Nucleus accumbens (tissue), 56 donors: ENCODE measurements at regions not wholly inside any gene's neighbourhood (a gene's known extent, or its start where the extent isn't known, plus 50 kb on each side); places are given as distances from the start of the nearest gene placed in this dataset.

Source experiments
- DNase-seq, 56 donors: peaks; one replicate each; lab custom pipeline; 2025; lab: John Stamatoyannopoulos, UW

DNA sequence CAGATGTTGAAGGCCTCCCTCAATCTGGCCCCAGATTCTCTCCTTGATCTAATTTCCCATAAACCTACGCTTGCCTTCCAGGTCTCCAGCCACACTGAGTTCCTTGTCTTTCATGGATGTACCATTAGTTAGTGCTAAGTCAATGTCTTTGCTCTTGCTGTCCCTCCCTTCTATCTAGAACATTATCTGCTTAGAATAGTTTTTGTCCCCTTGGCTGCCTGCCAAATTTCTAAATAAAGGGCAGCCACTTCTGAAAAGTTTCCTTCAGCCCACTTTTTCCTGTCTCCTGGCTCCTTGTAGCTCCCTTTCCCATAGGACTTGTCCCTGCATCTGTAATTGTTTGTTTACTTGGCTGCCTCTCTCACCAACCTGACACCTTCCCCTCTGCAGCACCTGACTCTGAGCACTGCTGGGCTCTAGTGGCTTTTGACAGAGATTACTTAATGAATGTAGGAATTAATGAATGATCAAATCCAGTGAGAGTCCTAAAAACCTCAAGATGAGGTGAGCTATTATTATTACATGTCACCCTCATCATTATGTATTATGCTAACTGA is 58.3 kb downstream of the CXCL12 start:
- DNase-seq: no peak

DNA sequence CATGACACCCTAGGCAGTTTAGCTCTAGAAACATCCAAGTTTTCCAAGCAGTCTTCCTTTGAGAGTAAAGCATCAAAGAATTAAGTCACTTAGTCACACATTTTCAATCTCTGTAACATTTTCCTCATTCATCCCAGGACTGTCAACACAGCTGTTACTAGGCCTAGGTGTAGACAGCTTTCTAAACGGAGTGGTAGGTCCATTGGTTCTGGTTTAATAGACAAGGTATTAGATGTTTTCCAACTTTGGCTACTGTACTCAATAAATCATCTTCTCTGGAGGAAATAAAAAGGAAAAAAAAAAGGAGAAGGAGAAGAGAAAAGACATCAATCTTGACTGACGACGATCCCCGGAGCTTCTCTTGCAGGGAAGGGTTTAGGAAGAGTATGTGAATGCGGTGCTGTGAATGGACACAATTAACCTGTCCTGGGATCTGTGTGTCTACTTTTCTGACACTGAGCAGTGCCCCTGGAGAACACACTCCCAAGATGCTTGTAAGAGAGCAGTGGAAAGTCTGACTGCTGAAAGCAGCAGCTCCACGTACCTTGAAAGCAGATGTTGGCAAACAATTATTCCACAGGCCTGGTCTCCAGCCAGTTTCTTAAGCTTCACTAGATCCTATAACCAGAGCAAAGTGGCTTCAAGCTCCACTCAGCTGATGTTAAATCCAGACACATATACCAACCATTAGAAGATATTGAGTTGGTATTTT is 59.1 kb downstream of the CXCL12 start:
- no peak for DNase-seq

DNA sequence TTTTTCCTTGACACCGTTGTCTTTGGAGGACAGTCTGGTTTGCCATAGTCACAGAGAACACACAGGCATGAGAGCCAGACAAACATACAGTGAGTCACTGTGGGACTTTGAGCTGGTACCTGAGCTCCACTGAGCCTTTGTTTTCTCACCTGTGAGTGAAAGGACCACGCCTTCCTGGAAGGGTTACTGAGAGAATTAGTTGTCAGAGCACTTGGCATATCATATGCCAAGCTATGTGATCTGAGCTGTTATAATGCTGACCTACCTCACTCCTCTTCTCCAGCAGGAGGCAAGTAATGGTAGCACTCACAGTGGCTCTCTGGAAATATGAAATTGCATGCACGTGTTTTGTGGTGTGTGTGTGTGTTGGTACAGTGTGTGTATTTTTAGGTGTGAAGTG is 59.7 kb downstream of the CXCL12 start:
- no peak for DNase-seq

DNA sequence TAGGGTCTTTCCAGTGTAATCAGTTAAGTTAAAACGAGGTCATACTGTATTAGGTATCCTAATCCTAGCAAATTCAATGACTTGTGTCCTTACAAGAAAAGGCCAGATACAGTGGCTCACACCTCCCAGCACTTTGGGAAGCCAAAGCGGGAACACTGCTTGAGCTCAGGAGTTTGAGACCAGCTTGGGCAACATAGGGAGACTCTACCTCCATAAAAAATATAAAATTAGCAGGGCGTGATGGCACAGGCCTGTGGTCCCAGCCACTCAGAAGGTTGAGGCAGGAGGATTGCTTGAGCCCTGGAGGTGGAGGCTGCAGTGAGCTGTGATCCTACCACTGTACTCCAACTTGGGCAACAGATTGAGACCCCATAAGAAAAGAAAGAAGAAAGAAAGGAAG is 61.1 kb downstream of the CXCL12 start:
- DNase-seq: no peak

DNA sequence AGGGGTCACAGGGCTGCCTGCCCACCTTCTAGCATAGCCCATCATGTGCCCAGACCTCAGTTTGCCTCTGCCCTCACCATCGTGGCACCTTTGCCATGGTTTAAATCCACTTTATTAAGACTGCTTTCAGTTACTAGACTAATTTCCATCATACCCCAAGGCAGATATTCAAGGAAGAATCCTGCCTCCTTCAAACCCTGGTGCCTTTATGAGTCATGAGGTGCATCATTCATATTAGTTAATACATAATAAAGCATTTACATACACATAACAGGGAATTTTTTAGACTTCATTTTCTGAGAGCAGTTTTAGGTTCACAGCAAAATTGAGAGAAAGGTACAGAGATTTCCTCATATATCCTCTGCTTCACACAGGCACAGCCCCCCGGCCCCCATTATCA is 62.8 kb downstream of the CXCL12 start:
- DNase-seq: no peak

DNA sequence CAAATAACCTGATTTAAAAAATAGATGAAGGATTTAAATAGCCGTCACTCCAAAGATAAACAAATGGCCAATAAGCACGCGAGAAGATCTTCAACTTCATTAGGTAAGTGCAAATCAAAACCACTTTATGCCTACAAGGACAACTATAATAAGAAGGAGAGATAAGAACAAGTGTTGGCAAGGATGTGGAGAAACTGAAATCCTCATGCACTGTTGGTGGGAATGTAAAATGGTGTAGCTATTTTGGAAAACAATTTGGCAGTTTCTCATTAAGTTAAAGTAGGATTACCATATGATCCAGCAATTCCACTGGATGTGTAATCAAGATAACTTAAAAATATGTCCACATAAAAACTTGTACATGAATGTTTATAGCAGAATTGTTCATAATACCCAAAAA is 64.1 kb downstream of the CXCL12 start:
- no peak for DNase-seq

DNA sequence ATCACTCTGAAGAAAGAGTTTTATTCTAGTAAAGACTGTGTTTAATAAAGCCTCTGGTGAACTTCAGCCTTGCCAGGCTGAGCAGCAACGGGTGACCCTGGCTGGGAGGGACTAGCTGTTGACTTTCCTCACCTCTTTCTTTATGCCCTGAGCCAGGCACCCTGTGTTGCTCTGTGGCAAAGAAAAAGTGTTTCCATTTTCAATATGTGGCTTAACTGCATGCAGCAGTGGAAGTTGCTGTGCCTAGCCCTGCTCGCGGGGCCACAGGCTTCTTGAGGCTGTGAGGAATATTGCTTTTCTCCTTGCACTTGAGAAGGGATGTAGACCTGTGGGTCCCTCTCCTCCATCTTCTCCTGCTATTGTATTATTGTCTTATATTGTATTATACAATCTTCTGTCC is 67.0 kb downstream of the CXCL12 start:
- DNase-seq: no peak

DNA sequence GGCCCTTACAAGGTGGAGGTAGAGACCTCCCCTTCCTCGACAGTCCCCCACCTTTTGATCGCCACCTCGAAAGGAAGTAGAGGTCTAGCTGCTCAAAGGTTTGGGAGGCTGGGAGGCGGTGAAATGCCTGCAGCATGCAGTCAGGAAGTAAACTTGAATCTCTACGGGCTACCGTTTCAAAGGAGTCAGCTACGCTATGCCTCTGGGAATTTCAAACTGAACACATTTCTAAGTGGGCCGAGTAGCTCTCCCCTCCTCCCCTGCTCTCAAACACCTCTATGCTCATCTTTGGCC is 68.0 kb downstream of the CXCL12 start:
- no peak for DNase-seq

DNA sequence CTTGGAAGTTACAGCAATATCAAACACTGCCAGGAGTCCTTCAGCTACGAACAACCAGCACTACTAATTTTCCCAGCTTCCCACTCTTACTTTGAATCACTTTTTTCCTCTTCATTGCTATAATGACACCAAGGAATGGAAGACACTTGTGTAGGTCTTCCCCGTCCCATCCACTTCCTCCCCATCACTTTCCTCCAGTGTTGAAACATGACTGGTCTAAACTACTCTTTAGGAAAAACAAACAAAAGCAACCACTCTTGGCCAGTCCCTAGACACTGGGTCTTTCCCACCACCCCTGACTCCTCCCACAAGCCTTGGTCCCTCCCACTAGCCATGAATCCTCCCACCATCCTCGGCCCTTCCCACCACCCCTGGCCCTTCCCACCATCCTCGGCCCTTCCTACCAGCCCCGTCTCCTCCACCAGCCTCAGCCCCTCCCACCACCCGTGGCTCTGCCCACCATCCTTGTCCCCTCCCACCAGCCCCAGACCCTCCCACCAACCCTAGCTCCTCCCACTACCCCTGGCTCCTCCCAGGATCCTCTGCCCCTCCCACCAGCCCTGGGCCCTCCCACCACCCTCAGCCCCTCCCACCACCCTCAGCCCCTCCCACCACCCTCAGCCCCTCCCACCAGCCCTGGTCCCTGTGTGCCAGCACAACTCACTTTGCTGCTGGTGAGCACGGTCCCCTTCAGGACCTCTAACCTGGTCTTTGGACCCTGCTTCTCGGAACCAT is 68.5 kb downstream of the CXCL12 start:
- peak in 1 of 56 donors; percentile 12 for DNase-seq

DNA sequence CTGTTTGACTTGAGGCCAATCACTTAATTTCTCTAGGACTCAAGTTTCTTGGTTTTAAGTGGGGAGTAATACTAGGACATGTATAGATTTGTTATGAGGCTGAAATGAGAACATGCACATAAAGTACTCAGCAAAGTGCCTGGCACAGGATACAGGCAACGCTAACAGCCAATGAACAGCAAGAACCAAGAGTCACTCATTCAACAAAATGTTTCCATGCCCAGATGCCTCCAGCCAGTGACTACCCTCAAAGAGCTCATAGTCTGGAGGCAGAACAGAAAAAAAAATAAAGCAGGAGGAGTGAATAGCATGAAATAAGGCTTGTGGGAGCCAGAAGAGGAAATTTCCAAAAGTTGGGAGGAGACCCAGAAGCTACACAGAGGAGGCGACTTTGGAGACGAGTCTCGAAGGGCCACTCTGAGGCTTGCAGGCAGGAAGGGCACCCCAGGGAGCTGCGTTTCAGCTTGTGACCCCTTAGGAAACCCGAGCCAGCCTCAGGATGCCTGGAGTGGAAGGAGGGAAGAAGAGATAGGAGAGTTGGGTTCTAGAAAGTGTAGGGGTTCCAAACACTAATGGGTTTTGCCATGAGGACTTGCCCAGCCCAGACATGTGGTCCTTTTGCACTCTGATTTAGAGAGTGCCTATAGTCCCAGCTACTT is 70.0 kb downstream of the CXCL12 start:
- no peak for DNase-seq

DNA sequence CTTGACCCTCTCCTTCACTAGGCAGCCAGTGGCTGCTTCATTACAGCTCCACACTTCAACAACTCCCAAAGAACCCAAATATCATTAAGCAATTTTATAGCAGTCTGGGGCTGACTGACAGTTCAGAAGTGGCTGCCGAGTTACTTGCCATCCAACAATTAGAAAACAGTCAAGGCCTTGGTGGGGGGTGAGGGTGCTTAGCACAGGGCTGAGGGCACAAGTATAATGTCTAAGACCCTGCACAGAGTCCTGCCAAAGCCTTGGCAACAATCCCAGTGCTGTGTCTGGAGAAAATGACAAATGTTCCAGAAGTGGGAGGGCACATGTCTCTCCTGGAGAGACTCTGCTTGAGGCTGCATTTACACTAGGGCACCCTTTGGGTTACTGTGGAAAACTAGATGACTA is 71.1 kb downstream of the CXCL12 start:
- peak in 1 of 56 donors; percentile 25 for DNase-seq

DNA sequence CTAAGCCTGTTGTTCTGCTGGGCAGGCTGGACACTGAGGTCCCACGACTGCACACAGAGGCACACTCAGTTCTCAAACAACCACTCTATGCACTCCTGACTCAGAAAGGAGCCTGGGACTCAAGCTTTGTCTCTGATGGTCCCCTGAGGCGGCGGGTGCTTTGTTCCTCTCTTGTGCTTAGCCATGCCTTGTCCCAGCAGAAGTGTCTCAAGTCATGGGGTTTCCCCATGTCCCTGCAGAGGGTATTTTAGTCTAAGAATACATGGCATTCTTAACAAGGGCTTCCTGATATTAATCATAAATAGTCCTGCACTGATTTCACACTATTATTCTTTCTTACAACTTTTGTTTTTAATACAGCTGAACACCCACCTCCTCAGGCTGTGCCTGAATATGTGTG is 72.5 kb downstream of the CXCL12 start:
- no peak for DNase-seq

DNA sequence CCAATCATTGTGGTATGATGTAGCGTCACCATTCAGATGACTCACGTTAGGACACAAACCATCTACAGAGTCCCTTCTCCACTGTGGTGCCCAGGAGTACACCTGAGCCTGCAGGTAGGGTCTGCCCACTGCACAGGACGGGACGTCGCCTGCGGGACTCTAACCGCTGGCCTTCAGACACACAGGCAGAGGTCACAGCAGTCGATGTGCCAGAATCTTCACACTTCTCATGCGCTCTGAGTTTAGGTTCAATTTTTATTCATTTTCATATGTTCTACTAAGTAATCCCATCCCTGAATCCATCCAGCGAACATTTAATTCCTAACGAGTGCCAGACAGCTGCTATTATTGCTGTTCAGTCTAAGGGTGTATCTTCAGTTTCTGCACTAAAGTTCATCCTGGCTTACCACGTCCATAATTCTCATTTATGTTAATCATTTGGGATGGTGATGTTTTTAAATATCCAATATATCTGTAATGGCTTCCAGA is 73.3 kb downstream of the CXCL12 start:
- DNase-seq: no peak

DNA sequence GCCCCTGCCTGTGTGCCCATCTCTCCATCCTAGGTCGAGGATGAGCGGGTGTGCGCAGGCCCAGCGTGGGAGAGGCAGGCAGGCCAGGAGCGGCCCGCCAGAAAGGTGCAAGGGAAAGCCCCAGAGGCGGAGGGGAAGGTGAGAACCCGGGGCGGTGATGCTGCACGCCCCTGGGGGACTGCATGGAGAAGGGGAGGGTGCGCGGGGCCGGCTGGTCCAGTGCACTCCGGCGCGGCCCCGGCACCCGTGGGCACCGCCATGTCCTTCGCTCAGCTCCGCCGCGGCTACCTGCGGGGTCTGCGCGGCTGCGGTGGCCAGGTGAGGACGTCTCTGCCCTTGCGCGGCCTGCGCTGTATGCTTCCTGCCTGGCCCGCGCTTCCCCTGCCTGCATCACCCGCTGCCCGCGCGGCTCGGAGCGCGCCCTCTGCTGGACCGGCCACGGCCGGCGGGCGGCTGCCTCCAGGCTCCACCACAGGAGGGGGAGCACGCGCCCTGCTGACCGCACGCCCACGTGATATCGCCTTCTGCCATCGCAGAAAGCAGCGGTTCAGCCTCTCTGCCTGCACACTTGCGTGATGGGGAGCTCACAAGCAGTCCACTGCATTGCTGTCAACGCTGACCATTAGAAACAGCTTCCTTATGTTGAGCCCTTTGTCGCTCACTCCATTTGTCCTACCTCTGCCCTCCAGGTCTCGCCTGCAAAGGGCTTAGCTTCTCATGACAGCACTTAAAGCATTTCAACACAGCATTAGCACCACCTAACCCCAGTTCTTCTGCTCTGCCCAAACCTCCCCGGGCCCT is 73.9 kb downstream of the CXCL12 start:
- peak in 55 of 56 donors; percentile 30 to 92 (median 76) for DNase-seq

DNA sequence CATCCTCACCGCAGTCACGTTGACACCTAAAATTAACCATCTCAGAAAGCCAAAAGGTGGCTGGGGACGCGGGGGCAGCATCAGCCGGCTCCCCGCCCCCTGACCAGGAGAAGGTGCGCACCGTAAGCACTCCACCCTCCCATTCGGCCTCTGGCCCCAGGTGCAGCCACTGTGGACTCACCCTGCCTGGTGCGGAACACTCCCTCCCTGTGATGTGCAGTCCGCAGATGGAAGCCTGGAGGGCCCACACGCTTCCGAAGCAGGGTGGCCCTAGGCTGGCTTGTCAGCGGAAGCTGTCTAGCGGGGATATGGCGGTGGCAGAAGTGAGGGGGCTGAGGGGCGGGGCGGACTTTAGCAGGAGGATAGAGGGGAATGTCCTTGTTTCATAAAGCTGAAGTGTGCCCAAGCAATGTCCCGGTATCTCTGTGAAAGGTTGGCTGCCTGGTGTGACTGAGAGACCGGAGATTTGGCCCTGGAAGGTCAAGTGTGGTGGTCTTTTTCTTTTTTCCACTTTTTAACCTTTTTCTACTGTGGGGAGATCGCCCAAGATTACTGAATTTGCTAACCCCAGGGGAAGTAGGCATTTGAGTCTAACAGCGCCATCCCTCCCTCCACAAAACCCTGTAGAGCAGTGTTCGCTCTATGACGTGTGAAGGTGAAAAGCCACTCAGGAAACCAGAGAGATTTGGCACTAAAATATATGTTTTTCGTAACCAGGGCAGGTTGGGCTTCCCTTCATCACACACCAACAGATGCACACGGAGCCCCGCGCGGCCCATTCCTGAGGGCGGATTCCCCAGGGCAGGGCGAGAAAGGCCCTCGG is 74.7 kb downstream of the CXCL12 start:
- DNase-seq: no peak

DNA sequence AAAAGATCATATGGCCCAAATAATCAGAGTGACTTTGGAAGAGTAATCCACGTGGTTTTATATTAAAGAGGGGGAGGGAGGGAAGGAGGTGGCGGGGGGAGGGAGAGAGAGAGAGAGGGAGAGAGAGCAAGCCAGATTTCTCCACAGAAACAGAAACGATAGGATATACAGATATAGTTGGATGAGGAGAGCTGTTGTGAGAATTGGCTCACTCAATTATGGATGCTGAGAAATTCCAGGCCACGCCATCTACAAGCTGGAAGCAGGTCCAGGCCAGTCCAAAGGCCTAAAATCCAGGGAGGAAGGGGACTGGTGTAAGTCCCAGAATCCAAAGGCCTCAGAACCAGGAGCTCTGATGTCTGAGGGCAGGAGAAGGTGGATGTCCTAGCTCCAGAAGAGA is 75.5 kb downstream of the CXCL12 start:
- no peak for DNase-seq

DNA sequence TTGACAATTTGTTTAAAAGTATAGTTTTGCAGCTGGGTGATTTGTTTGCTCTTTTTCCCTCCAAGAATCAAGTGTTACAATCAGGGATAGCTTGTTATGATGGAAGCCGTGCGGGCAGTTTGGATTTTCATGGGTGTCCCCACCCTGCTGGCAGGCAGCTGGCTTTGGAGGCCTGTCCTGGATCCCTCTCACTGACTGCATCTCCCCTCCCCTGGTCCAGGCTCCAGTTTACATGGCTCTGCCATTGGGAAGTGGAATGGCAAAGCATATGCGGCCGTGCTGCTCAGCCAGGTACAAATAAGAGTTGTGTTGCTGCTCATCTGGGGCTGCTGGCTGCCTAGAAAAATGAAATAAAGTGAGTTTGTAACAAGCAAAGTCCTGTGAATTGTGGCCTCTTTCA is 76.0 kb downstream of the CXCL12 start:
- DNase-seq: no peak

DNA sequence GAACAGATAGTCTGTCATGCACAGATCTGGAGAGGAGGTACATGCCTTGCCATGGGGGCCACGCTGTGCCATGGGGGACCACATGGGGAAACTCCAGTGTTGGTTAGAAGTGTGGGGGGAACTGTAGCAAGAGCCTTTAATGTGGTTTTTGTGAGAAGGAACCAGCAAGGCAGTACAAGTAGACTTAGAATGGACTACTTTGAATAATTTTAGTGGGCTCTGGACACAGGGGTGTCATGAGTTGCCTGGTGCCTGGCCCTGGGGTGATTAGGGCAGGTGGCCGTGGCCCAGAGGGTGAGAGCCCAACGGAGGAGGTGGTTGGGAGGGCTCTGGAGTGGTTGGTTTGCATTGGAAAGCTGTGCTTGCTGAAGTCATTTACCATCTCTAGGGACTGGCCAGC is 77.2 kb downstream of the CXCL12 start:
- DNase-seq: no peak

DNA sequence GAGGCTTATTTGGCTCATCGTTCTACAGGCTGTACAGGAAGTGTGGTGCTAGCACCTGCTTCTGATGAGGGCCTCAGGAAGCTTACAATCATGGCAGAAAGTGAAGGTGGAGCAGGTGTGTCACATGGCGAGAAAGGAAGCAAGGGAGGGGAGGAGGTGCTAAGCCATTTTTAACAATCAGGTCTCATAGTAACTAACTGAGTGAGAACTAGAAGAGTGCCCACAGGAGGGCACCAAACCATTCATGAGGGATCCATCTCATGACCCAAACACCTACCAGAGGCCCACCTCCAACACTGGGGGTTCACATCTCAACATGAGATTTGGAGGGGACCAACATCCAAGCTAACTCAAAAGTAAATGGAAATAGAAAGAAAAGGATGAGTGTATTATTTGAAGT is 78.1 kb downstream of the CXCL12 start:
- no peak for DNase-seq
